ENCODE measurements at regions not wholly inside any gene's neighbourhood (a gene's known extent, or its start where the extent isn't known, plus 50 kb on each side); places are given as distances from the start of the nearest gene placed in this dataset.
A peak's percentile ranks its signal among the peaks of the same experiment; 100 is the strongest.

DNA sequence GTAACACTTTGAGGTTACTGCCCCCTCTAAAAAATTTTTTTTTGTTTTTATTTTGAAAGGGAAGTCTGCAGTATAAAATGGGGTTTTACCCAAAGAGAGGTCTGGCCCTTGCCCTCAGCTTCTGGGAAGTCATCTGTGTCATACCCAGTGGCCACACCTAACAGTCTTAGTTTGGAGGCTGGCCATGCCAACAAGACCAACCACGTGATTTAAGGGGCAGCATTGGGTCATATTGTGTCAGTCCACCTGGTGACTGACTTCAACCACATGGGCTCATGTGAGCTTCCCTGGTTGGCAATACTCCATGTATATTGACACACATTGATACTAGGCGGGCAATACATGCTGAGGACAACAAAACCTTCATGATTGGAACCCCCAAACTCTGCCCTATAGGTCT, 173.9 kb downstream of the GXYLT1 start:
- no peaks in the 10 kb centered on the region for H3K9me3 ChIP-seq (ENCODE audit: insufficient read depth, low read length)
- peaks cover 8% of the 10 kb centered on the region for H3K4me1 ChIP-seq (ENCODE audit: low read length)
- H3K36me3 ChIP-seq (replicated peaks; ENCODE audit: low read depth, low read length): no peaks in the 10 kb centered on the region
- no peak overlapping the region for H3K4me3 ChIP-seq (ENCODE audit: low read length)
- H3K27me3 ChIP-seq (ENCODE audit: low read depth, low read length): no peaks in the 10 kb centered on the region
- no peak overlapping the region for H3K9ac ChIP-seq (ENCODE audit: low read length)
- no peak for TF ChIP-seq EZH2phosphoT487 (IDR thresholded peaks at IDR 0.05; ENCODE audit: low read depth)
- TF ChIP-seq CTCF (IDR thresholded peaks at IDR 0.05; ENCODE audit: low read depth, low read length): no peak
- H3K4me2 ChIP-seq (ENCODE audit: low read length): 0 out of 2 replicates have a peak overlapping the region, but pooled peaks have one; percentile 15
- no peaks in the 10 kb centered on the region for H3K79me2 ChIP-seq (ENCODE audit: low read length)
- H4K20me1 ChIP-seq (ENCODE audit: insufficient read depth, low read length): no peaks in the 10 kb centered on the region
- peak overlapping the region; percentile 72; the same call in 1 of the 2 replicates for H2AFZ ChIP-seq (ENCODE audit: low read depth, low read length)
- no peak overlapping the region for H3K27ac ChIP-seq (ENCODE audit: low read length)

GRCh38 chr12:41968599-41968998, 176.1 kb downstream of the GXYLT1 start:
- no peak overlapping the region for H3K4me2 ChIP-seq (ENCODE audit: low read length)
- H3K4me1 ChIP-seq (ENCODE audit: low read length): peaks cover 8% of the 10 kb centered on the region
- no peaks in the 10 kb centered on the region for H3K9me3 ChIP-seq (ENCODE audit: insufficient read depth, low read length)
- no peaks in the 10 kb centered on the region for H3K79me2 ChIP-seq (ENCODE audit: low read length)
- no peaks in the 10 kb centered on the region for H3K36me3 ChIP-seq (replicated peaks; ENCODE audit: low read depth, low read length)
- no peak overlapping the region for H3K4me3 ChIP-seq (ENCODE audit: low read length)
- H3K9ac ChIP-seq (ENCODE audit: low read length): no peak overlapping the region
- TF ChIP-seq EZH2phosphoT487 (IDR thresholded peaks at IDR 0.05; ENCODE audit: low read depth) (no peak), CTCF (IDR thresholded peaks at IDR 0.05; ENCODE audit: low read depth, low read length) (no peak)
- H3K27me3 ChIP-seq (ENCODE audit: low read depth, low read length): no peaks in the 10 kb centered on the region
- no peak overlapping the region for H3K27ac ChIP-seq (ENCODE audit: low read length)
- H4K20me1 ChIP-seq (ENCODE audit: insufficient read depth, low read length): no peaks in the 10 kb centered on the region
- no peak overlapping the region for H2AFZ ChIP-seq (ENCODE audit: low read depth, low read length)

DNA sequence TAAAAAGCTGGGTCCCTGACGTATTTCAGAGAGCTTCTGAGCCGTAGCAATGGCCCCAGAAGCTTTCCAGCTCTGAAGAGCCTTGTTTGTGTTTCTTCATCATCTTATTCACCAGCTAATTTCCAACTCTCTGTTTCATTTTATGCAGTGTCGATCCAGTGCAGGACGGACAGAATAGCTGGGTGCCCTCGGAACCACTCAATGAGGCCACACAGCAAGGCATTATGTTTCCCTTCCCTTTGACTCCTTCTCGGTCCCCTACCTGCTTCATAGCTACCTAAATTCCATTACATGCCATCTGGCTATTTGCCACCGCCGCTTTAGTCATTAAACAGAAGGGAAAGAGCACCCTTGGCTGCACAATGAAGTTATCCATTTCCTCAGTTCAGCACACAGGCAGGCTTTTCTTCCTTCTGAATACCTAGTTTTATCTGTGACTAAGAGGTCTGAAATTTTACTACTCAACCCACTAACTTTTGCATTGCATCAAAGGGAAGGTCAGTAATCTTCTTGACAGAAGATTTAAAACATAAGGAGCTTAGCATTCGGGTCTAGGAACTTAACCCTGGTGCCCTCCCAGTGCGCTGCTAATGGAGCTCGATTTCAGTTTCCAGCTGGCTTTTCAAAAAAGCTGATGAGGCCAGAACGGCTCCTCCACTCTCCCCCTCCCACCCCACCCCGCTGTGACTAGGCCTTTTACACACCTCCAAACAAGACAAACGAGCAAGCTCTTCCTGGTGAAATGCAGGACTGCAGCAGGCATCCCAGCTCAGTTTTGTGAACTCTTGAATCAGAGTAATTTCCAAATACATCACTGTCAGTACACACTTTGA, 176.8 kb downstream of the GXYLT1 start:
- Histone ChIP-seq H3K27me3 (ENCODE audit: low read depth, low read length) (no peaks in the 10 kb centered on the region), H3K4me2 (ENCODE audit: low read length) (no peak overlapping the region), H2AFZ (ENCODE audit: low read depth, low read length) (no peak overlapping the region), H3K4me1 (ENCODE audit: low read length) (peaks cover 8% of the 10 kb centered on the region), H3K79me2 (ENCODE audit: low read length) (no peaks in the 10 kb centered on the region), H3K9ac (ENCODE audit: low read length) (no peak overlapping the region), H3K4me3 (ENCODE audit: low read length) (no peak overlapping the region), H3K27ac (ENCODE audit: low read length) (no peak overlapping the region), H4K20me1 (ENCODE audit: insufficient read depth, low read length) (no peaks in the 10 kb centered on the region), H3K9me3 (ENCODE audit: insufficient read depth, low read length) (no peaks in the 10 kb centered on the region), H3K36me3 (replicated peaks; ENCODE audit: low read depth, low read length) (no peaks in the 10 kb centered on the region)
- TF ChIP-seq EZH2phosphoT487 (IDR thresholded peaks at IDR 0.05; ENCODE audit: low read depth) (no peak), CTCF (IDR thresholded peaks at IDR 0.05; ENCODE audit: low read depth, low read length) (no peak)

DNA sequence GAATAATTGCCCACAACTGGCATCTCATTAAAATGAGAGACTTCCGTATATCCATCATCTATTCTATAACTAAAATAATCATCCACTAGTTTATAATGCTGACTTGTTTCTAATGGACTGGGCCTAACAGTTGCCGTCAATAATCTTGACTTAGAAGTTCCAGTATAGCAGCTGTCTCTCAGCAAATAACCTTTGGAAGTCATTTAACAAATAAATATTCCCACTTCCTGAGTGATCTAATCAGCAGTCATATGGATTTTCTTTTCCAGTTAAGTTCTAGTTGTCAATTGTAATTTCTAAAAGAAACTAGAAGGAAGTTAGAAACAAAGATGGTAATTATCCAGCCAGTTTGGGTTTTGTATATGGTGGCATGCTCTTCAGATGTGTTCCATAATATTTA, 177.8 kb downstream of the GXYLT1 start:
- no peak overlapping the region for H2AFZ ChIP-seq (ENCODE audit: low read depth, low read length)

More for the DNA sequence above, 177.8 kb downstream of the GXYLT1 start:
- Histone ChIP-seq H3K27me3 (ENCODE audit: low read depth, low read length) (no peaks in the 10 kb centered on the region), H3K36me3 (replicated peaks; ENCODE audit: low read depth, low read length) (no peaks in the 10 kb centered on the region), H3K4me3 (ENCODE audit: low read length) (no peak overlapping the region), H3K79me2 (ENCODE audit: low read length) (no peaks in the 10 kb centered on the region), H3K9me3 (ENCODE audit: insufficient read depth, low read length) (no peaks in the 10 kb centered on the region), H3K9ac (ENCODE audit: low read length) (no peak overlapping the region), H4K20me1 (ENCODE audit: insufficient read depth, low read length) (no peaks in the 10 kb centered on the region), H3K4me2 (ENCODE audit: low read length) (no peak overlapping the region), H3K4me1 (ENCODE audit: low read length) (peaks cover 8% of the 10 kb centered on the region), H3K27ac (ENCODE audit: low read length) (no peak overlapping the region)
- TF ChIP-seq EZH2phosphoT487 (IDR thresholded peaks at IDR 0.05; ENCODE audit: low read depth) (no peak), CTCF (IDR thresholded peaks at IDR 0.05; ENCODE audit: low read depth, low read length) (no peak)
